NT2/D1 (cell line): ENCODE measurements at regions not wholly inside any gene's neighbourhood (a gene's known extent, or its start where the extent isn't known, plus 50 kb on each side); places are given as distances from the start of the nearest gene placed in this dataset.

Source experiments
- DNase-seq: peaks from one replicate; pipeline ENCODE4 v3.0.0-alpha.2; 2011; ENCODE audit warnings: low read depth, low spot score
- H3K27me3 ChIP-seq: 2 replicates; pipeline ENCODE4 v1.6.0; 2011; ENCODE audit warnings: mild to moderate bottlenecking; ENCODE audit not compliant: insufficient read length, insufficient read depth
- H3K36me3 ChIP-seq: 2 replicates; pipeline ENCODE4 v1.6.1; 2011; ENCODE audit warnings: mild to moderate bottlenecking, low read length, mixed read lengths; ENCODE audit not compliant: insufficient read depth, insufficient read length
- H3K4me1 ChIP-seq: 2 replicates; pipeline ENCODE4 v1.5.1; 2011; ENCODE audit not compliant: insufficient read depth, insufficient read length
- H3K4me3 ChIP-seq: 2 replicates; pipeline ENCODE4 v1.5.1; 2011; ENCODE audit warnings: low read depth; ENCODE audit not compliant: insufficient read length
- H3K9ac ChIP-seq: 2 replicates; pipeline ENCODE4 v1.6.0; 2011; ENCODE audit warnings: low read depth; ENCODE audit not compliant: insufficient read length
- H3K9me3 ChIP-seq: 2 replicates; pipeline ENCODE4 v1.5.1; 2011; ENCODE audit warnings: mild to moderate bottlenecking, low read length; ENCODE audit not compliant: insufficient read depth
- SUZ12 ChIP-seq: IDR thresholded peaks from 2 replicates; pipeline ENCODE4 v1.6.1; 2011; ENCODE audit not compliant: insufficient read length, insufficient read depth; ENCODE audit errors: extremely low read depth
- YY1 ChIP-seq: IDR thresholded peaks from 2 replicates; pipeline ENCODE4 v1.6.1; 2011; ENCODE audit not compliant: insufficient read length, insufficient read depth
- ZNF274 ChIP-seq: IDR thresholded peaks from 2 replicates; pipeline ENCODE4 v1.6.1; 2011; ENCODE audit warnings: mild to moderate bottlenecking, low read depth, low read length

DNA sequence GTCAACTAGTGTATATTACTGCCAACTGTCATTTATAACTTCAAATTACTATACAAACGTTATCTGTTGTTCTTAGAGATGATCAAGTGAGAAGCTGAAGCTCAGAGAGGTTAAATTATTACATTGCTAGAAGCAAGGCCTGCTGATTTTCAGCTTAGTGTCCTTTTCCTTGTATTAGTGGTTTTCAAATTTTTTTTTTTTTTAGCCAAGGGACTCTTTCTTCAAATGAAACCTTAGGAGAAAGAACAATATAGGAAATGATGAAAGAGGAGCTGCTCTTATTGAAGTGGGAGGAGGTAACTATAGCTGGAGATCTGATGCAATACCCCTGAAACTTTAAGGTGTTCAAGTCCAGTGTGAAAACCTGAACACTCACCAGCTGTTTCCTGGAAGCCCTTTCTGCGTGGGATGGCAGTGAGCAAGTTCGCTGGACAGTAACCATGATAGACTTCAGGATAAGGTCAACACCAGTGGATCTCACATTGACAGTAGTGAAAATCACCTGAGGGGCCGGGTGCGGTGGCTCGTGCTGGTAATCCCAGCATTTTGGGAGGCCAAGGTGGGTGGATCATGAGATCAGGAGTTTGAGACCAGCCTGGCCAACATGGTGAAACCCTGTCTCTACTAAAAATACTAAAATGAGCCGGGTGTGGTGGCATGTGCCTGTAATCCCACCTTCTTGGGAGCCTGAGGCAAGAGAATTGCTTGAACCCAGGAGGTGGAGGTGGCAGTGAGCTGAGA lies 376.2 kb downstream of the EDEM1 start:
- no peaks in the 10 kb centered on the region for H3K27me3 ChIP-seq
- no peaks in the 10 kb centered on the region for H3K4me1 ChIP-seq
- TF ChIP-seq YY1 (no peak), ZNF274 (no peak), SUZ12 (no peak)
- H3K36me3 ChIP-seq: no peaks in the 10 kb centered on the region
- H3K9ac ChIP-seq: no peak overlapping the region
- no peaks in the 10 kb centered on the region for H3K9me3 ChIP-seq
- no peak overlapping the region for H3K4me3 ChIP-seq
- DNase-seq: no peak

DNA sequence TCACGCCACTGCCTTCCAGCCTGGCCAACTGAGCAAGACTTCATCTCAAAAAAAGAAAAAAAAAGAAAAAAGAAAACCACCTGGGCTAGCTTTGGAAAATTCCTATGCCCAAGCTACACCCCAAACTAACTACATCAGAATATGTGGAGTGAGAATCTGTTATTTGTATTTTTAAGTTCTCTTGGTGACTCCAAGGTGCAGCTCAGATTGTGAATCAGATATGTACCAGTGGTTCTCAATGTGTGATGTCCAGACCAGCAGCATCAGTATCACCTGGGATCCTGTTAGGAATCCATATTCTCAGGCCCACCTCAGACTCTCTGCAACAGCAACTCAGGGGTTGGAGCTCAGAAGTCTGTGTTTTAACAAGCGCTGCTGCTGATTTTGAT lies 376.8 kb downstream of the EDEM1 start:
- no peak for TF ChIP-seq YY1
- no peaks in the 10 kb centered on the region for H3K4me1 ChIP-seq
- H3K4me3 ChIP-seq: no peak overlapping the region
- no peak overlapping the region for H3K9ac ChIP-seq
- no peaks in the 10 kb centered on the region for H3K36me3 ChIP-seq
- H3K9me3 ChIP-seq: no peaks in the 10 kb centered on the region
- no peaks in the 10 kb centered on the region for H3K27me3 ChIP-seq
- DNase-seq: no peak

- Histone ChIP-seq H3K27me3 (no peaks in the 10 kb centered on the region), H3K9me3 (no peaks in the 10 kb centered on the region), H3K36me3 (no peaks in the 10 kb centered on the region), H3K9ac (no peak overlapping the region), H3K4me3 (no peak overlapping the region), H3K4me1 (no peaks in the 10 kb centered on the region)
- DNase-seq: no peak
- TF ChIP-seq SUZ12 (no peak), YY1 (no peak), ZNF274 (no peak)
Observed at GRCh38 chr3:5565026-5565425, 377.5 kb downstream of the EDEM1 start.

DNA sequence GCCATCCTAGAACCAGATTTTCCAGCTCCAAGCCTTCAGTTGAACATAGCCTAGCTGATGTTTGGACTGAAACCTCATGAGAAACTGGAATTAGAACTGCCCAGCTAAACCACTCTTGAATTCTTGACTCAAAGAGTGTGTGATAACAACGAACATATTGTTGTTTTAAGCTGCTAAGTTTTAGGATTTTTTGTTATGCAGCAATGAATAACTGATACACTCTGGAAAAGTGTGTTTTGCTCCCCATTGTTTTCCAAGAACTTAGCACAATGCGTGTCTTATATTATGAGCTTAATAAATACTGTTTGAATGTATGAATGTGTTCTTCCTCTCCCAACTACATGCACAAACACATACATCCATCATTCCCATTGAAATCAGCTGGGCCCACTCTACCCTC lies 379.6 kb downstream of the EDEM1 start:
- Histone ChIP-seq H3K27me3 (no peaks in the 10 kb centered on the region), H3K4me1 (no peaks in the 10 kb centered on the region), H3K36me3 (no peaks in the 10 kb centered on the region), H3K4me3 (no peak overlapping the region), H3K9me3 (no peaks in the 10 kb centered on the region), H3K9ac (no peak overlapping the region)
- DNase-seq: no peak
- TF ChIP-seq YY1: no peak
- TF ChIP-seq ZNF274: no peak
- TF ChIP-seq SUZ12: no peak

GRCh38 chr3:5568451-5568850 lies 380.9 kb downstream of the EDEM1 start:
- no peaks in the 10 kb centered on the region for H3K4me1 ChIP-seq
- DNase-seq: peak; percentile 46
- H3K27me3 ChIP-seq: no peaks in the 10 kb centered on the region
- H3K4me3 ChIP-seq: no peak overlapping the region
- no peaks in the 10 kb centered on the region for H3K36me3 ChIP-seq
- TF ChIP-seq SUZ12 (no peak), YY1 (no peak), ZNF274 (no peak)
- no peaks in the 10 kb centered on the region for H3K9me3 ChIP-seq
- H3K9ac ChIP-seq: no peak overlapping the region

DNA sequence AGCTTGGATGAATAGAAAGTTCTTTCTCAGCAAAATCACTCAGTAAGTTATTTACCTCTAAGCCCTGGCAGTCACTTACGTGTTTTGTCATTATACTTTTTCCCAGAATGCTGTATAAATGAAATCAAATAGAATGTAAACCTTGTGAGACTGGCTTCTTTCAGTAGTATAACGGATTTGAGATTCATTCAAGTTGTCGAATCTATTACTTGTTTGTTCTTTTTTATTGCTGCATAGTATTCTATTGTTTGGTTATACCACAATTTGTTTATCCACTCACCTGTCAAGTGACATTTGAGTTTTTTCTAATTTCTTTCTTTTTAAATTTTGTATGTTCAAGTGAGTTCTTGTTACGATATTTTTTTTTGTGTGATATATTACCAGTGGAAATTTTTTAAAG lies 381.6 kb downstream of the EDEM1 start:
- H3K9ac ChIP-seq: no peak overlapping the region
- H3K36me3 ChIP-seq: no peaks in the 10 kb centered on the region
- no peak overlapping the region for H3K4me3 ChIP-seq
- H3K4me1 ChIP-seq: no peaks in the 10 kb centered on the region
- DNase-seq: no peak
- H3K9me3 ChIP-seq: no peaks in the 10 kb centered on the region
- TF ChIP-seq ZNF274 (no peak), YY1 (no peak), SUZ12 (no peak)
- no peaks in the 10 kb centered on the region for H3K27me3 ChIP-seq

DNA sequence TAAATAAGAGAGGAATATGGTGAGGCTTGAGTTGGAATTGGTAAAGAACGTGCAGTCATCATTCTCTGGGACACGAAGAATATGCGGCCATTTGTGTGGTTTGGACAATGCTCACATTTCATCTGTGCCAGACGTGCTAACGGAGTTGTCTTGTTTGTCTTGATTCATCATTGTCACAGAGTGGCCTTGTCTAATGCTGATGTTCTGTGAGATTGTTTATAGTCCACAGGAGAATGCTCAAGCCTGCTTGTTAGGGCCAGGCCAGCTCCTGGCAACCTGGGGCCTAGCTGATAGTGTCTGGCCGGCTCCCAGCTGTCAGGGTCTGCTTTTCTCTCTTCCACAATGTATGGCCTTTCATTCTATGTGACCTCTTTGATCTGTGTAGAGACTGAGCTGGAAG lies 384.7 kb downstream of the EDEM1 start:
- Histone ChIP-seq H3K4me1 (no peaks in the 10 kb centered on the region), H3K4me3 (no peak overlapping the region), H3K9me3 (no peaks in the 10 kb centered on the region), H3K9ac (no peak overlapping the region), H3K36me3 (no peaks in the 10 kb centered on the region), H3K27me3 (no peaks in the 10 kb centered on the region)
- TF ChIP-seq YY1 (no peak), SUZ12 (no peak), ZNF274 (no peak)
- DNase-seq: no peak
